NCI-H2196 treated with DMSO at 0.1 percent for 48 hours (cell line): ENCODE measurements at regions not wholly inside any gene's neighbourhood (a gene's known extent, or its start where the extent isn't known, plus 50 kb on each side); places are given as distances from the start of the nearest gene placed in this dataset.
"Not testable (repeated sequence)": the region's sequence is repeated elsewhere in the genome, so short reads cannot be mapped to it uniquely, and the experiment has no call there.

Experiments
- DNase-seq: peaks from one replicate; lab custom pipeline; 2025; ENCODE audit not compliant: unreplicated experiment; lab: John Stamatoyannopoulos, UW

DNA sequence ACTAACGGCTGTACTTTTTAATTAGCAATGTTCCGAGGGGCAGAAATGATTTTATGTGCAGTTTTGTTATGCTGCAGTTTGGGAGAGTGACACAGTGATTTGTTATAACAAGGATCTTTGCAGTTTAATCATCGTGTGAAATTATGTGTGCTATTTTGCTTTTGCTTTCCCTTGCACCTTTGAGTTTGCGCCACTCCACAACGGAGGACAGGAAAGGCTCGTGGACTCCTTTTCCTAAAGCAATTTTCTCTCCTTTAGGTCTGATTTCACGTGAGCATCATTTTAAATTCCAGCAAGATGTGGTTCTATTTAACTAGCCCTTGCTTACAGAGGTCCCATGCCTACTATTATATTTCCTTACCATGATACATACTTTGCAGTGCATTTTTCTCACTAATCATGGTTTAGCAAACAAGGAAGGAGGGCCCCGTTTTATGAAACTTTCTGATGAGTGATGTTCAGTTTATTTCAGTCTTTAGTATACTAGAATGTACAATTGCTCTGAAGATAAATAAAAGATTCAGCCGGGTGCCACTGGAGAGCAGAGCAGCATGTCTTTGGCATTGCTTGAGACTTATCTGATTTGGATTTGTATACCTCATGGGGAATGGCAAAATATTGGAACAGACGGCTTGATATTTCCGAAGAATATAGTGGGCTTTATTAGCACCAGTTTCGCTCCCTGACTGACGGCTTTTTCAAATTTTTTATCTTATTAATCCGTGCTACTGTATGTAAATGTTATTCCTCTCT lies 528.2 kb upstream of the FANCL start:
- DNase-seq: no peak

DNA sequence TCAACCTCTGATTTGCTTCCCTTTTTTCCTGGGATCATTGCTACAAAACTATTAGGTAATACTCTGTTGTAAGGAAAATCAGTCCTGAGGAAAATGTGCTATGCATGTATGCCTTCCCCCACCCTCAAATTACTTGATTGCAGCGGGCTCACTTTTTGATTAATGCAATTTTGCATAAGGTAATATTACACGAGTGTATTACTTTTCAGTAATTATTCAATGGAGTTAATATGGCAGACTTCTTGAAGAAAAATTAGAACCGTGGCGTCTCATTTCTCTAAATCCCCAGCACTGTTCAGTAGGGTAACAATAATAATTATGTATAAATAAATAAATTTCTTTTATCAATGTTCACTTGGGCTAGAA lies 527.6 kb upstream of the FANCL start:
- no peak for DNase-seq

DNA sequence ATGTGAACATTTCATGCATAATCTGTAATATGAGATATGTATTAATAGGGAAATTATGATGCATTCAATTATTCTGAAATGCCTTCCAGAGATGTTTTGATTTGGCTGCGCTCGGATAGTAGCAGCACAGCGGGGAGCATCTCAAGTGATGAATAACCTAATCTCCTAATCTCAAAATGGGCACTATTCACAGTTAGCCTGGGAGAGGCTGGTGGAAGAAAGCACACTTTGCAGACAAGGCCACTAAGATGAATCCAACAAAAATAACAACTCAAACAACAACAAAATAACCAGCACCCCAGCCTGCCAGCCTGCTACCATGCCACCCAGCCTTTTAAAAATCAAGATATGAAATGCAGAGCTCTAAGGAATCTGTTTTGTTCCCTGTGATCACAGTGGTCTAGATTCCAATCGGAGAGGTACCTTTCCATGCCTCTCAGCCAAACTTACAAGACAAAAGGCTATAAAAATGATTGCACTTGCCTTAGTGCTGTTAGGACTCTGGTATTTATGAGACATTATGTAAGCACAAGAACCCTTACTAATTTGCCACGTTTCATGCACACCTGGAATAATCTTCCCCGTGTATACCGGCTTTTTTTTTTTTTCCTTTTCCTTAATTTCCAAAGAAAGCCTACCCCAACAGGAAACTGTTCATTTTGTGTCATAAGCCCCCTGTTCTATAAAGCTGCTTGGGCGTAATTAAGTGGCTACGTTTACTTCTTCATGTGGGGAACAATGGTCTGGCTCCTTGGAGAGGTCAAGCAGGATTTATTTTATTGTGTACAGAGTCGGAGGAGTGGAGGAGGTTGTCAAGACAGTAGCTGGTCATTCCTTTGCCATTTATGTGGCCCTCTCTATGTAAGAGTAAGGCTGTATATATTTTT lies 526.9 kb upstream of the FANCL start:
- no peak for DNase-seq

DNA sequence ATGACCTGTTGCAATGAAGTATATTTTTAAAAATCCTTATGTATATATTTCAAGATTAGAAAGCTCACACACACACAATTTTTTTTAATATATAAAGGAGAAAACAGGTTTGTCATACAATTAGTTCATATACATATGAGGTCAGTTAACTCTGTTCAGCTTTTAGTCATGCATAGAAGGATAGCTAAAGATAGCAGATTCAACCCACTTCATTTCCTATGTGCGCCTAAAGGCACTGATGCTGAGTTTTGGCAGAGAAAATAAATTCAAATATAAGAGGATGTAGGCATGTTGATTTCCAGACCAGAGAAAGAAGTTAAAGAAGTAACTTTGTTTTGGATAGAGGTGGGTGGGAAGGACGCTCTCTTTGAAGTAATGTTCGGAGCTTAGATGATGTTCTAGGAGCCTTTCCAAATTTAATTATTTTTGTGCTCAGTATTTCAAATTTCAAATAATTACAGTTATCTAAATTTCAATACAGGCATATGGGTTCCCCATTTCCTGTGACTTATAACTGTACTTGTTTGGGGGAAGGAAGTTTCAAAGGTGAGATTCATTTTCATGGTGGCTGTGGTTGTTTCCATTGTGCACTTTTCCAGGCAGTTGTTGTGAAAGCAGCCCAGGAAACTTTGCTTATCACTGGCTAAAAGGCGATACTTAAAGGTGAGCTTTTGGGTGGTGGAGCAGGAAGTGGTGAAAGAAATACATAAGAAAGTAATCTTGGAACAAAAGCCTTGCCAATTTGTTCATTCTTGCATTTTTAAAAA lies 523.4 kb upstream of the FANCL start:
- DNase-seq: no peak

DNA sequence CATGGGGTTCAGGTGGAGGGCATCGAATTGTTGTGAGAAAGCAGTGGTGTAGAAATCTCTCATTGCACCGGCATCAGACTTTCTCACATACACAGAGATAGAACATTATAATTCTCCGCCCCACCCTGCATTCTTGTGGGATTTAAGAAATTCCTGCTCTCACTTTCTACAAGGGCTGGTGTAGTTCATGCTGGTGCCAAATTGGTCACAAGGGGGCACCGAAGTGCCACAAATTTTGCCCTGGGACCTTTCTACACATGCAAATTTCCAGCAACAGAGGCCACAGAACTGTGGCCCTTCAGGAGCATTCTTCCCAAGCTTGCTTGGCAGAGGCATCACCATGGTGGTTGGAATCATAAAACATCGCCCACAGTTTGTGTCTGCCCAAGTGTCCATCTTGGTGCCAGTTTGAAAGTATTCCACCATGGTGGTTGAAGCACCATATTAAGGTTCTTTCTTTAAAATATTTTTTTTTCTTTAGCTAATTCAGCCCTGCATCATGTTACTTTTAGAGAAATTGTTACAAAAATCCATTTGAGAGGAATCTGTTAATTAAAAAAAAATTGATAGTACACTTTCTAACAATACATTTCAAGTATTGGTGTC lies 521.2 kb upstream of the FANCL start:
- no peak for DNase-seq

DNA sequence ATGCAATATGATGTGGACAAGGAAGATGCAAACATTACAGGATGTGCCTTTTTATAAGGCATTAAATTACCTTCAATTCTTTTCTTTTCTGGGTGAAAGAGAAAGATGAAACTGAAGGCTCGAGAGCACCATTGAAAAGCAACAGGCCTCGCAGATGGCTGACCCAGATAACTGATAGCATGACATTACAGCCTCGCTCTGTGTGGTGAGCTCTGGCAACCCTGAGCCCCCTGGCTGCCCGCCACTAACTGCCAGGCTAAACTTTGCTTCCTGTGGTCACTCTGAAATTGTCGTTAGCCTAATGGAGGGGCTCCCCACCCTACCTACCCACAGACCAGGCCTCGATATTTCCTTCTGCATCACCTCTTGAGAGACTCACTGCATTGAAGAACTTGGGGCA lies 516.8 kb upstream of the FANCL start:
- peak; percentile 47 for DNase-seq

DNA sequence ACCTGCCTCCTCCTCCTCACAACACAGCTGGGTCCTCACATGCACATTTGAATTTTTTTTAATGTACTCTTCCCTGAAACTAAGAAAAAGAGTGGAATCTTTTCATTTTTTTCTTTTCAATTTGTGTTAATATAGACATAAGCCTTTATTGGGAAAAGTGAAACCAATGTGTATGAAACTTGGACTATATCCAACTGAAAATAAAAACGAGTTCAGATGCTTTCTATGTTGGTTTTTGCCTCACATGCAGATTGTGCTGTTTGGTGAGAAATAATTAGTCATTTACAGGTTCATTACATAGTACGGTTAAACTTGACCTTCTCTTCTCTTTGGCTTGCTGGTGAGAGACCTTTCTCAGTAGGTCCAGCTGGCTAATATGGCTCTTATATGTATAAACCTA lies 515.2 kb upstream of the FANCL start:
- DNase-seq: no peak

DNA sequence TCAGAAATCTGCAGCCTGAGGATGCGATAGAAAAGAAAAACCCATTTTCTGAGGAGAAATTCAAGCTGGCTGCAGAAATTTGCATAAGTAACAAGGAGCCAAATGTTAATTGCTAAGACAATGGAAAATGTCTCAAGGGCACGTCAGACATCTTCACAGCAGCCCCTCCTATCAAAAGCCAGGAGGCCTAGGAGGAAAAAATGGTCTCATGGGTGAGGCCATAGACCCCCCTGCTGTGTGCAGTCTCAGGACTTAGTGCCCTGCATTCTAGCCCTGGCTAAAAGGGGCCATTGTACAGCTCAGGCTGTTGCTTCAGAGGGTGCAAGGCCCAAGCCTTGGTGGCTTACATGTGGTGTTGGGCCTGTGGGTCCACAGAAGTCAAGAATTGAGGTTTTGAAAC lies 511.4 kb upstream of the FANCL start:
- not testable (repeated sequence) for DNase-seq

DNA sequence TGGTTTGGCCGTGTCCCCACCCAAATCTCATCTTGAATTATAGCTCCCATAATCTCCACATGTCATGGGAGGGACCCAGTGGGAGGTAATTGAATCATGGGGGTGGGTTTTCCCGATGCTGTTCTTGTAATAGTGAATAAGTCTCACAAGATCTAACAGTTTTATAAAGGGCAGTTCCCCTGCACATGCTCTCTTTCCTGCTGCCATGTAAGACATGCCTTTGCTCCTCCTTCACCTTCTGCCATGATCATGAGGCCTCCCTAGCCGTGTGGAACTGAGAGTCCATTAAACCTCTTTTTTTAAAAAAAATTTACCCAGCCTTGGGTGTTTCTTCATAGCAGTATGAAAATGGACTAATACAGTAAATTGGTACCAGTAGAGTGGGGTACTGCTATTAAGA lies 510.6 kb upstream of the FANCL start:
- DNase-seq: not testable (repeated sequence)

DNA sequence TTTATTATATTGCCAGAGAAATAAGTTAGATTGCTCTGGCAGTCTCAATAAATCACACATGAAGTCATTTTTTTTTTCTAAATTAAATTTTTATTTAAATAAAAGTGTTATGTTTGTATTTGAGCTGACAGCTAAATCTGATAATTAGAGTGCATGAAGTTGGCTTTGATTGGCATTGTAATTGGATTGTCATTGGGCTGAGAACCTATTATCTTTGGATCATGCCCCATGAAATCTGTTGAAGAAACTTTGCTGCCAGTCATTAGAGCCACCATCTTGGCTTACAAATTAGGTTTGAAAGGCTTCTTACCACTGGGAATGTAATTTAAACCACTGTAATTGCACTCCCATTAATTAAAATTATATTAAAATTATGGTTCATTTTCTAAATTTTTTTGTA lies 507.9 kb upstream of the FANCL start:
- no peak for DNase-seq

DNA sequence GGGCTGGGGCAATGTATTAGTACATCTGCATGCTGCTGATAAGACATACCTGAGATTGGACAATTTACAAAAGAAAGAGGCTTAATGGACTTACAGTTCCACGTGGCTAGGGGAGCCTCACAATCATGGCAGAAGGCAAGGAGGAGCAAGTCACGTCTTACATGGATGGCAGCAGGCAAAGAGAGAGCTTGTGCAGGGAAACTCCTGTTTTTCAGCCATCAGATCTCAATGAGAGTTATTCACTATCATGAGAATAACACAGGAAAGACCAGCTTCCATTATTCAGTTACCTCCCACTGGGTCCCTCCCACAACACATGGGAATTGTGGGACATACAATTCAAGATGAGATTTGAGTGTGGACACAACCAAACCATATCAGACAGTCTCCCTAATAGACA lies 504.2 kb upstream of the FANCL start:
- not testable (repeated sequence) for DNase-seq

DNA sequence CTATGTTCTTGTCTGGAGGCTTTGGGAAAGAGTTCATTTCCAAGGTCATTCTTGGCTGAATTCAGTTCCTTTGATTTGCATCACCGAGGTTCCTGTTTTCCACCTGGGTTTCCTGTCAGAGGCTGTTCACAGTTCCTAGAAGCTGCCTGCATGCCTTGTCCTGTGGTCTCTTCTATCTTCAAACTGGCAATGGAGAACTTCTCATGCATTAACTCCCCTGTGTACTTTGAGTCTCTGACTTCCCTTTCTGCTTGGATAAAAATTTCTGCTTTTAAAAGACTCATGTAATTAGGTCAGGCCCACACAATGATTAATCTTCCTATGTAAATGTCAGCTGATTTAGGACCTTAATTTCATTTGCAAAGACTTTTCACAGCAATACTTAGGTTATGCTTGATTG lies 499.3 kb upstream of the FANCL start:
- DNase-seq: no peak

DNA sequence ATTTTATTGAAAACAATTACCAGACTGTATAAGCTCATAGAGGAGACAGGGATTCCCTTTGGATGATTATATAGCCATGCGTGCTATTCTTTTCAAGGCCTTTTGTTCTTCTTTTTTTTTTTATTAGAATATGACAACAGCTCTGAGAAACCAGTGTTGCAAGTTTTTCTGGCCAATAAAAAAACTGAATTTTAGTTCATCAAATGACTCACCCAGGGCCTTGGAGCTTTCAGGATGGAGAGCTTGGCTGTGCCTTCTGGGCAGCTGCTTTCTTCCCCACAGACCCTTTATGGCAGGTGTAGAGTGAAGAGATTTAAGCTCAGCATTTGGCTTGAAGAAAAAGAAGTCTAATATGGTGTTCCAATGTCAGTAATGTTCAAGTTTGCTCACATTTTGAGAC lies 497.9 kb upstream of the FANCL start:
- DNase-seq: no peak

DNA sequence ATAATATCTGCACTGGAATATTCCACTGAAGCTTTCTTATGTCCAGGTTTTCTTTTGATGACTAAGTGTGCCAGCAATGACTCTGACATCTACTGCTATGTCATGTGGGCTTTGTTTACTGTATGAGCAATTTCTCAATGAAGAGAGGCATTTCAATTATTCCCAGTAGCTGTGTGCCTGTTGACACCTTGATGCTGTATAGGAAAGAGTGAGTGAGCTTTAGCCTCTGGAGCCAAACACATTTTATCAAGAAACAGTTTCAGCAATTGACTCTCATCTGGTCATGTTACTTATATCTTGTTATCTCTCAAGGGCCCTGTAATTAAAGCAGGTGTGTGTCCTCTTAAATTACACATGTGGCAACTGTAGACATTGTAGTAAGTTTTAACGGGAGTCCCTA lies 493.2 kb upstream of the FANCL start:
- peak; percentile 19 for DNase-seq

DNA sequence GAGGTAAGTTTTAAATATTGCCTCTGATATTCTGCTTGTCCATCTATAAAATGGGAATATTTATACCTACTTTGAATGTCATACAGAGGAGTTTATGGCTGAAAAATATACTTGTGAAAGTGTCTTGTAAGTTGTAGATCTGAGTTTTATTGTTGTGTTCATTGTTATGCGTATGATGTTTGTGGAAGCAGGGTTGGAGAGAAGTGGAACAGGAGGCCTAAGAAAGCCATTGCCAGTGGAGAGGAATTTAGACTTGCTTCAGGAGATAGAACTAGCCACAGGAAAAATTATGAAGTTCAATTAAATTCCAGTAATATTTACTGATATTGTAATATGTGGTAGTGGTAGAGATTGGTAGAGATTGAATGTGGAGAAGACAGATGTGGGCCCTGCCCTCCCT lies 491.9 kb upstream of the FANCL start:
- DNase-seq: no peak

DNA sequence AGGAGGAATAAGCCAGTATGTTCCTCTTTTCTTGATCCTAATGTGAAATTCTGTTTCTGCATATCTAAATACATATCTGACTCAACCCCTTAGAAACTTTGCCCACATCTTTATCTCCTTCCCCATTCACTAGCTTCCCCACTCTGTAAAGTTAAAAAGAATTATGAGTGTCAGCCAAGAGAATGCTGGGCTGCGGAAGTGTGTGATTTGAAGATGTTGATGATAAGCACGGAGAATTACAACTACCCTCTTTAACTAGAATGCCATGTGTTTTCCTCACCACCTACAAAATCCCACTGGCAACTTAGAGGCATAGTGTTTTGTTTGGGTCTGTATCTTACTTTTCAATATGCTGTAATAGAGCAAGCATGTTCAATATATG lies 490.4 kb upstream of the FANCL start:
- no peak for DNase-seq

DNA sequence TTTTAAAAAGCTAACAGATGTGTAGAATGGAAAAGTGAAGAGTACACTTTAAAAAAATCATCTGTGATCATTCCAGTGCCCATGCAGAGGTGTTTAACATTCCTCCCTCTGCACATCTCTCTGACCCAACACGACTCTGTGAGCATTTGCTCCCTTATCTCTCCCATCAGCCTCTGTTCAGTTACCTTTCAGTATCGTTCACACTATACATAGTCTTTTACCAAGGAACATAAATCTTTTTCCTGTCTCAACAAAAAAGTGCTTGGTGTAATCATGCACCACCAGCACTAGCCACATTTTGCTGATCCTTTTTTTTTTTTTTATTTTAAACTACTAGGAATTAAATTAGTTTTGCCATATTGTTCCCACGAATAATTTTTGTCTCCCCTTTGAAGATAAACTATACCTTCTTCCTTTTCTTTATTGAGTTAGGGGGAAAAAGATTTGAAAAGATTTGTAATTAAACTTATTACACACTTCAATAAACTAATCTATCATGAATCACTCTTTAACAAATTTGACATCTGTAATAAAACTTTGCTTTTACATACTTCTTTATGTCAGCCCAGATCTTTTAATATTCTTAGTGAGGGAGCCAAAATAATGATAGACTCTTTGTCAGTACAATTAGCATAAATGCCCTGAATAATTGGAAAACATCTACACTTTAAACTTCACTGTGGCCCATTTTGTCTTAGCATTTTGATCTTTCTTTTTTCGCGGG lies 489.8 kb upstream of the FANCL start:
- no peak for DNase-seq

DNA sequence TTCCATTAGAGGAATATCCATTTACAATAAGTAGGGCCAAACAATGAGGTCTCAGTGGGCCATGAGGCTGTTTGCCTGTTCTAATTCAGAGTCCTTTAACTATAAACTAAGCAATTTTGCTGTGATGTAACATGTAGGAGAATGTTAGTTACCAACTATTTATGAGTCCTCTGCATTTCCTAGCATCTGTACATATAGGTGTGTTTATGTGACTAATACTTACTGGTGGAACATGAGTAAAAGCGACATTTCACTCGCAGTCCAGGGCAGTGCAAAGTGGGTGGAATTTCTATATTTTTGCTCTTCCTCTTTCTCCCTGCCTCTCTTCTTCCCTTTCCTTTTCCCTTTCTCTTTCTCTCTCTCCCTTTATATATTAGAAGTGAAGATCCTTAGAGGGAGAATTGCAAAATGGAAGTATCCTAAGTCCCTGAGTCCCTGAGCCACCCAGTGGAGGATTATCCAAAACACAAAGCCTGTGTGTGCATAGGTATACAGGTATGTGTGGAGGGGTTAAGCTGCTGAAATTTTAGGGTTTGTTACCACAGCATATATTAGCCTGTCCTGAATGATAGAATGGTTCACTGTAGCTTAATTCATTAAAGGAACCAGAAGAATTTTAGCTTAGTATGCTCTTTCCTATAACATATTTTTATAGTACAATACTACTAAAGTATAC lies 487.0 kb upstream of the FANCL start:
- no peak for DNase-seq

DNA sequence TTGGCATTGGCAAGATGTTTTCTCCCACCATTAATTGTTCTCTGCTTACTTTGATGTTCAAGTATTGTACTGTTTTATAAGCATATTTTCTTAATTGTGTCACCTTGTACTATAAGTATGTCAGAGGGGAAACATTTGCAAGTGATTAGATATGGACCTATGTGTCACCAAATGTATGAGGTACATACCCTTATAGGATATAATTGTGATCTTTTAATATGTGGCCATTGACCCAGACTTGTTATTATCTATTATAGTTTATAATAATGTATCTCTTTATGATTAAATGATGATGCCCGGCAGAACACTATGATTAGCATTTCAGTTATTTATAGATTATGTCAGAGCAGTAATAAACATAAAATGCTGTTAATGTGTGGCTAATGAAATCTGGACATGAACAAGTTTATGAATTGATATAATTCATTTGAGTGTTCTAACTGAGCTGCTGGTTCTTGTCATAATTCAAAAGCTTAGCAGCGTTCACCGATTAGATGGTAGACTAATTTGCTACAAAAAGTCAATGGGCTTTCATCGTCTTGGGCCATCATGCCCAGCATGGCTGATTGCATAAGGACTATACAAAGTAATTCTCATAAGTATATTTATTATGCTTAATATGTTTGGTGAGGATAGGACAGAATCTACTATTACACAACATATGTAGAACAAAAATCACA lies 480.9 kb upstream of the FANCL start:
- no peak for DNase-seq
